ENCODE measurements at regions not wholly inside any gene's neighbourhood (a gene's known extent, or its start where the extent isn't known, plus 50 kb on each side); places are given as distances from the start of the nearest gene placed in this dataset.

GRCh38 chr22:27501191-27501936 lies 300.2 kb downstream of the MN1 start:
- DNase-seq (ENCODE audit: low spot score), result no peak

- DNase-seq (ENCODE audit: low spot score), result no peak
These were observed 299.2 kb downstream of the MN1 start for GRCh38 chr22:27502327-27502726.

GRCh38 chr22:27504360-27505253 lies 296.9 kb downstream of the MN1 start:
- no peak for DNase-seq (ENCODE audit: low spot score)

GRCh38 chr22:27507111-27507611 lies 294.4 kb downstream of the MN1 start:
- DNase-seq (ENCODE audit: low spot score), result no peak

GRCh38 chr22:27507935-27508526 lies 293.5 kb downstream of the MN1 start:
- no peak for DNase-seq (ENCODE audit: low spot score)

GRCh38 chr22:27509132-27509920 lies 292.2 kb downstream of the MN1 start:
- no peak for DNase-seq (ENCODE audit: low spot score)

GRCh38 chr22:27510024-27510423 lies 291.5 kb downstream of the MN1 start:
- no peak for DNase-seq (ENCODE audit: low spot score)

- no peak for DNase-seq (ENCODE audit: low spot score)
These were observed 289.2 kb downstream of the MN1 start for GRCh38 chr22:27512283-27512761.

- DNase-seq (ENCODE audit: low spot score), result no peak
These were observed 288.5 kb downstream of the MN1 start for GRCh38 chr22:27513021-27513420.

- no peak for DNase-seq (ENCODE audit: low spot score)
These were observed 286.7 kb downstream of the MN1 start for GRCh38 chr22:27514601-27515523.

GRCh38 chr22:27517361-27518155 lies 284.0 kb downstream of the MN1 start:
- DNase-seq (ENCODE audit: low spot score), result no peak

- no peak for DNase-seq (ENCODE audit: low spot score)
These were observed 282.8 kb downstream of the MN1 start for GRCh38 chr22:27518531-27519340.

GRCh38 chr22:27523711-27524110 lies 277.8 kb downstream of the MN1 start:
- DNase-seq (ENCODE audit: low spot score), result no peak

GRCh38 chr22:27525711-27526110 lies 275.8 kb downstream of the MN1 start:
- DNase-seq (ENCODE audit: low spot score), result no peak

GRCh38 chr22:27526901-27527300 lies 274.7 kb downstream of the MN1 start:
- no peak for DNase-seq (ENCODE audit: low spot score)

GRCh38 chr22:27531782-27532530 lies 269.6 kb downstream of the MN1 start:
- no peak for DNase-seq (ENCODE audit: low spot score)

GRCh38 chr22:27533105-27533745 lies 268.3 kb downstream of the MN1 start:
- DNase-seq (ENCODE audit: low spot score), result no peak

- DNase-seq (ENCODE audit: low spot score), result no peak
These were observed 266.8 kb downstream of the MN1 start for GRCh38 chr22:27534720-27535125.

Data from germinal center (tissue), 1 donor.